Cardiac muscle cell (in vitro differentiated cells and primary cell): ENCODE measurements at regions not wholly inside any gene's neighbourhood (a gene's known extent, or its start where the extent isn't known, plus 50 kb on each side); places are given as distances from the start of the nearest gene placed in this dataset.

Source experiments
- DNase-seq, 2 donors: peaks; one replicate each; pipeline versions ENCODE4 v3.0.0 to v3.0.0-alpha.2; 2010 to 2017; ENCODE audit warnings: low read depth in 1 of 2, low spot score in 1 of 2
- H3K27ac ChIP-seq: fragments of 200-600 bp; sonication (generic); 2 replicates; pipeline ENCODE4 v1.5.1; 2016
- H3K27me3 ChIP-seq: fragments of 200-600 bp; sonication (generic); 2 replicates; pipeline ENCODE4 v1.6.0; 2016; ENCODE audit warnings: control low read depth
- H3K36me3 ChIP-seq: fragments of 200-600 bp; sonication (generic); 2 replicates; pipeline ENCODE4 v1.5.1; 2016; ENCODE audit warnings: control low read depth
- H3K4me1 ChIP-seq: fragments of 200-600 bp; sonication (generic); 2 replicates; pipeline ENCODE4 v1.8.1; 2017; ENCODE audit warnings: low read depth, mild to moderate bottlenecking, mixed run types
- H3K4me3 ChIP-seq: fragments of 200-600 bp; sonication (generic); 2 replicates; pipeline ENCODE4 v1.5.1; 2016; ENCODE audit warnings: mild to moderate bottlenecking
- H3K9me3 ChIP-seq: fragments of 200-600 bp; sonication (generic); 2 replicates; pipeline ENCODE4 v1.5.1; 2017; ENCODE audit warnings: low read depth, mild to moderate bottlenecking, control low read depth
- TF ChIP-seq, protein P1 (sequence below): IDR thresholded peaks from 2 replicates; pipeline ENCODE4 v1.5.1; 2012; ENCODE audit warnings: low read depth, mild to moderate bottlenecking, low read length

DNA sequence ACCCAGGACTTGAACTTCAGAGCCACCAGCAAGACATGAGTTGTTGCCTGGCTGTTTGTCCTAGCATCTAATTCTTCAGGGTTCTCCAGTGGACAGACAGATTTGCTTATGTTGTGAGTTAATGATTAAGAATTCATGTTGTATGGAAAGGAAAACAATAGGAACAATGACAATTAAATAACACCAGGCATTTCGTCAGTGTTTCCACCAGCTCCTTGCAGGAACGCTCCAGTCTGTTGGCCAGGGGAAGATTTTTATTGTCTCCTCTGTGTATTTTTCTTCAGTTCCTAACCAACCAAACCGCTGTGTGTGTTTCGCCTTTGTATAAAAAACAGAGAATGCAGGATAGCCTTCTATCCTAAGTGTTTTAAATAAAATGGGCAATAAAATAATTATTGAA, 64.4 kb upstream of the PTGFR start:
- no peaks in the 10 kb centered on the region for H3K9me3 ChIP-seq
- TF ChIP-seq, protein P1, sequence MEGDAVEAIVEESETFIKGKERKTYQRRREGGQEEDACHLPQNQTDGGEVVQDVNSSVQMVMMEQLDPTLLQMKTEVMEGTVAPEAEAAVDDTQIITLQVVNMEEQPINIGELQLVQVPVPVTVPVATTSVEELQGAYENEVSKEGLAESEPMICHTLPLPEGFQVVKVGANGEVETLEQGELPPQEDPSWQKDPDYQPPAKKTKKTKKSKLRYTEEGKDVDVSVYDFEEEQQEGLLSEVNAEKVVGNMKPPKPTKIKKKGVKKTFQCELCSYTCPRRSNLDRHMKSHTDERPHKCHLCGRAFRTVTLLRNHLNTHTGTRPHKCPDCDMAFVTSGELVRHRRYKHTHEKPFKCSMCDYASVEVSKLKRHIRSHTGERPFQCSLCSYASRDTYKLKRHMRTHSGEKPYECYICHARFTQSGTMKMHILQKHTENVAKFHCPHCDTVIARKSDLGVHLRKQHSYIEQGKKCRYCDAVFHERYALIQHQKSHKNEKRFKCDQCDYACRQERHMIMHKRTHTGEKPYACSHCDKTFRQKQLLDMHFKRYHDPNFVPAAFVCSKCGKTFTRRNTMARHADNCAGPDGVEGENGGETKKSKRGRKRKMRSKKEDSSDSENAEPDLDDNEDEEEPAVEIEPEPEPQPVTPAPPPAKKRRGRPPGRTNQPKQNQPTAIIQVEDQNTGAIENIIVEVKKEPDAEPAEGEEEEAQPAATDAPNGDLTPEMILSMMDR = no peak
- H3K36me3 ChIP-seq = no peaks in the 10 kb centered on the region
- H3K27me3 ChIP-seq = no peaks in the 10 kb centered on the region
- H3K4me1 ChIP-seq = no peaks in the 10 kb centered on the region
- no peak overlapping the region for H3K27ac ChIP-seq
- H3K4me3 ChIP-seq = no peak overlapping the region
- DNase-seq = no peak

DNA sequence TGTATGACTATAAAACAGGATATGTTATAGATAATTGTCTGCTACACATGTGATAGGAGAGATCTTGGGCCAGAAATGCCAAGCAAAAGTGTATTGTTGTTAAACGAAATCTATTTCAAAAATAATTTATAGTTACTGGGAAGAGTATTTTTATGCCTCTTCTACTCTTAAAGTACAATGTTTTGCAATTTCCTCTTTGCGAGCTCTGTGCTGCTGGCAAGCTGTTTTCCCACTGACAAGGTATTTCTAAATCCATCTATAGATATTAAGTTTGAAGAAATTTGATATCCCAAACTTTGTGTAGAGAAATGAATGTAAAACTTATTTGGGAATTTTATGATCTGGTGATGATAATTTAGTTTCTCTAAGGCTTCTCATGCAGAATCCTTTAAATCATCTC, 63.3 kb upstream of the PTGFR start:
- Histone ChIP-seq H3K27ac (no peak overlapping the region), H3K4me3 (no peak overlapping the region), H3K27me3 (no peaks in the 10 kb centered on the region), H3K36me3 (no peaks in the 10 kb centered on the region), H3K9me3 (no peaks in the 10 kb centered on the region), H3K4me1 (no peaks in the 10 kb centered on the region)
- DNase-seq = peak in 1 of 2 donors; percentile 38
- TF ChIP-seq, protein P1 = no peak

DNA sequence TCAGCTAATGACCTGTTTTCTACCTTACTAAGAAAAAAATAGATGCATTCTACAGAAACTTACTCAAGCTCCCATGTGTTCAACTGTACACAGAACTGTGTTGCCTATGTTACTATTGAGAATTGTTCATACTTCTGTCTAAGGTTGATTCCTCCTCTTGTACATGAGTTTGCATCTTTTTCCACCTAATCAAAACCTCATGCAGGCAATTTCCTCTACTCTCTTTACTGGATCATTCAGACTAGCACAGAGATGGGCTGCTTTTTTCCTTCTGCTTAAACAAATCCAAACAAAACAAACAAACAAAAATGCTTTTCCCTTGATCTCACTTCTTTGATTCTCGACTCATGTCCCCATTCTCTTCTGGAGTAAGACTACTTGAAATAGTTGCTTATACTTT, 58.8 kb upstream of the PTGFR start:
- H3K27me3 ChIP-seq = no peaks in the 10 kb centered on the region
- peaks cover 3% of the 10 kb centered on the region for H3K4me1 ChIP-seq
- no peaks in the 10 kb centered on the region for H3K36me3 ChIP-seq
- H3K9me3 ChIP-seq = no peaks in the 10 kb centered on the region
- no peak overlapping the region for H3K27ac ChIP-seq
- H3K4me3 ChIP-seq = no peak overlapping the region
- TF ChIP-seq, protein P1 = no peak
- no peak for DNase-seq

DNA sequence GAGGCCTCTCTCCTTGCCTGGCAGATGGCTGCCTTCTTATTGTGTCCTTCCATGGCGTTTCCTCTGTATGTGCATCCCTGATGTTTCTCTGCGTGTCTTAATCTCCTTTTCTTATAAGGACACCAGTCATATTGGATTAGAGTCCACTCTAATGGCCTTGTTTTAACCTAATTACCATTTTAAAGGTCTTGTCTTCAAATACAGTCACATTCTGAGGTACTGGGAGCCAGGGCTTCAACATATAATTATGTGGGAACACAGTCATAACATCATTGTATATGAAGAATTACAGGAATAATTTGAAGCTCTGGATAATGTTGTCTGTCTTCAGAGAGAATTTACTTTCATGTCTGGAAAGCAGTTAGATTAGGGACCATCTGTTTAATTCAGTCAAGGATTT, 56.4 kb upstream of the PTGFR start:
- Histone ChIP-seq H3K27ac (no peak overlapping the region), H3K4me1 (peaks cover 7% of the 10 kb centered on the region), H3K36me3 (no peaks in the 10 kb centered on the region), H3K4me3 (no peak overlapping the region), H3K27me3 (no peaks in the 10 kb centered on the region), H3K9me3 (no peaks in the 10 kb centered on the region)
- no peak for DNase-seq
- TF ChIP-seq, protein P1 = no peak

DNA sequence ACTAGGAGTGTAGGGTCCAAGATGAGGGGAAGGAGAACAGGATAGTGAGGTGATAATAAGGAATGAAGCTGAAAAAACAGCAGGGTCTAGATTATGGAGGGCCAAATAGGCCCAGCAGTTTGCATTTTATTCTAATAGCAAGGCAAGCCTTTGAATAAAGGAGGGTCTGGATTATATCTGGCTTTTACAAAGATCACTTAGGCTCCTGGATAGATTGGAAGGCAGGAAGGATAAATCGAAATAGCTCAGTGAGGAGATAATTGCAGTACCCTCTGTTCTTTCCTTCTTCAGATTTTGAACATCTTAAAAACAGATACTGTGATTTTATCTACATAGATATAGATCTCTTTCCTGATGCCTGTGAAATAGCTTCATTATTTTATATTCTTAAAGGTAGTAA, 53.8 kb upstream of the PTGFR start:
- H3K4me1 ChIP-seq = peaks cover 7% of the 10 kb centered on the region
- no peak for DNase-seq
- TF ChIP-seq, protein P1 = no peak

DNA sequence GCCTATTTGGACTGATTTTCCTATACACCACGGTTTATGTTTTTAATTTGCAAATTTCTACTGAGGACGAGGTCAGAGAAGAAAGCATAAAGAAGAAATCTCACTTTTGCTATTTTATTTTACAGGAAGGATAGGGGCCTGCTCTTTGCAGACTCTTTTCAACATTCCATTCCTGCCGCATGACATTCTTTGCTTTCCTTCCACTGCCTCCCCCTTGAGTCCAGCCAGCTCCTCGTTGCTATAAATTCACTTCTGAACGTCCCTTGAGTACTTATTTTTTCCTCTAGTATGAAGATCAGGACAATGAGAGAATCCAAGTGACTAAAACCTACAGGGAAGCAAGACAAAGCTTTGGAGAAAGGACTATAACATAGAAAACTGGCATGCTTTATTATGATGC, 53.4 kb upstream of the PTGFR start:
- DNase-seq = peak; percentile 36 to 59
- H3K27ac ChIP-seq = no peak overlapping the region
- H3K4me1 ChIP-seq = peaks cover 7% of the 10 kb centered on the region
- no peak overlapping the region for H3K4me3 ChIP-seq
- H3K36me3 ChIP-seq = no peaks in the 10 kb centered on the region
- TF ChIP-seq, protein P1 = peak; percentile 4
- no peaks in the 10 kb centered on the region for H3K9me3 ChIP-seq
- H3K27me3 ChIP-seq = no peaks in the 10 kb centered on the region

More for the DNA sequence above, 53.8 kb upstream of the PTGFR start:
- no peak overlapping the region for H3K27ac ChIP-seq
- no peaks in the 10 kb centered on the region for H3K9me3 ChIP-seq
- no peaks in the 10 kb centered on the region for H3K36me3 ChIP-seq
- H3K4me3 ChIP-seq = no peak overlapping the region
- no peaks in the 10 kb centered on the region for H3K27me3 ChIP-seq
